OCI-LY3 (cell line): ENCODE measurements at regions not wholly inside any gene's neighbourhood (a gene's known extent, or its start where the extent isn't known, plus 50 kb on each side); places are given as distances from the start of the nearest gene placed in this dataset.

Experiments
- H2AFZ ChIP-seq: fragments of 200-600, 300-600 bp; shearing (Covaris generic); 2 replicates; pipeline ENCODE4 v1.6.0; 2014; ENCODE audit warnings: antibody characterized with exemption, low read depth, low read length
- H3K27ac ChIP-seq: fragments of 200-600, 300-600 bp; sonication (generic); 2 replicates; pipeline ENCODE4 v1.5.1; 2014; ENCODE audit warnings: mild to moderate bottlenecking, low read length, moderate library complexity, mixed read lengths
- H3K27me3 ChIP-seq: fragments of 200-600, 300-600 bp; sonication (generic); 2 replicates; pipeline ENCODE4 v1.6.1; 2014; ENCODE audit warnings: low read depth, low read length, mixed read lengths
- H3K36me3 ChIP-seq: fragments of 200-600, 300-600 bp; sonication (generic); replicated peaks from 2 replicates; pipeline ENCODE3; 2014; ENCODE audit warnings: low read depth, low read length, mixed read lengths
- H3K4me1 ChIP-seq: fragments of 300-600, 200-600 bp; sonication (generic); 2 replicates; pipeline ENCODE4 v1.6.1; 2014; ENCODE audit warnings: low read length, mixed read lengths
- H3K4me2 ChIP-seq: fragments of 200-600, 300-600 bp; sonication (generic); 2 replicates; pipeline ENCODE4 v1.6.1; 2014; ENCODE audit warnings: low read length, mixed read lengths
- H3K4me3 ChIP-seq: fragments of 300-600, 200-600 bp; sonication (generic); 2 replicates; pipeline ENCODE4 v1.5.1; 2014; ENCODE audit warnings: antibody characterized with exemption, mild to moderate bottlenecking, low read length, moderate library complexity
- H3K79me2 ChIP-seq: fragments of 300-600, 200-600 bp; shearing (Covaris generic); 2 replicates; pipeline ENCODE4 v1.6.1; 2014; ENCODE audit warnings: mild to moderate bottlenecking, low read length, mixed read lengths
- H3K9ac ChIP-seq: fragments of 300-600, 200-600 bp; shearing (Covaris generic); 2 replicates; pipeline ENCODE4 v1.6.0; 2014; ENCODE audit warnings: mild to moderate bottlenecking, low read length, moderate library complexity
- H3K9me3 ChIP-seq: fragments of 200-600, 300-600 bp; shearing (Covaris generic); 2 replicates; pipeline ENCODE4 v1.6.1; 2014; ENCODE audit warnings: low read length, mixed read lengths; ENCODE audit not compliant: insufficient read depth
- H4K20me1 ChIP-seq: fragments of 200-600, 300-600 bp; sonication (generic); 2 replicates; pipeline ENCODE4 v1.6.1; 2016; ENCODE audit warnings: low read length, mixed read lengths; ENCODE audit not compliant: insufficient read depth
- CTCF ChIP-seq: fragments of 200-600, 300-600 bp; sonication (generic); IDR thresholded peaks from 2 replicates; pipeline ENCODE4 v1.5.1; 2014; ENCODE audit warnings: antibody characterized with exemption, low read length, low read depth
- EZH2phosphoT487 ChIP-seq: fragments of 200-600 bp; shearing (Covaris generic); IDR thresholded peaks from 2 replicates; pipeline ENCODE4 v1.6.1; 2018; ENCODE audit warnings: antibody characterized with exemption, mixed run types, low read depth

GRCh38 chr4:177667687-177668086, 225.4 kb upstream of the AGA start:
- Histone ChIP-seq H3K27me3 (no peaks in the 10 kb centered on the region), H3K4me2 (no peak overlapping the region), H3K9ac (no peak overlapping the region), H3K79me2 (no peaks in the 10 kb centered on the region), H2AFZ (no peak overlapping the region), H3K36me3 (no peaks in the 10 kb centered on the region), H3K27ac (no peak overlapping the region), H4K20me1 (no peaks in the 10 kb centered on the region), H3K4me3 (no peak overlapping the region), H3K4me1 (no peaks in the 10 kb centered on the region), H3K9me3 (no peaks in the 10 kb centered on the region)
- peak; percentile 50 for TF ChIP-seq CTCF
- no peak for TF ChIP-seq EZH2phosphoT487

- no peaks in the 10 kb centered on the region for H4K20me1 ChIP-seq
- no peak overlapping the region for H3K4me2 ChIP-seq
- no peak overlapping the region for H3K27ac ChIP-seq
- H2AFZ ChIP-seq = no peak overlapping the region
- H3K4me1 ChIP-seq = no peaks in the 10 kb centered on the region
- H3K79me2 ChIP-seq = no peaks in the 10 kb centered on the region
- H3K27me3 ChIP-seq = no peaks in the 10 kb centered on the region
- no peak overlapping the region for H3K9ac ChIP-seq
- no peaks in the 10 kb centered on the region for H3K36me3 ChIP-seq
- TF ChIP-seq CTCF (no peak), EZH2phosphoT487 (no peak)
- no peak overlapping the region for H3K4me3 ChIP-seq
- no peaks in the 10 kb centered on the region for H3K9me3 ChIP-seq
These were observed 229.2 kb upstream of the AGA start for GRCh38 chr4:177671387-177671786.

DNA sequence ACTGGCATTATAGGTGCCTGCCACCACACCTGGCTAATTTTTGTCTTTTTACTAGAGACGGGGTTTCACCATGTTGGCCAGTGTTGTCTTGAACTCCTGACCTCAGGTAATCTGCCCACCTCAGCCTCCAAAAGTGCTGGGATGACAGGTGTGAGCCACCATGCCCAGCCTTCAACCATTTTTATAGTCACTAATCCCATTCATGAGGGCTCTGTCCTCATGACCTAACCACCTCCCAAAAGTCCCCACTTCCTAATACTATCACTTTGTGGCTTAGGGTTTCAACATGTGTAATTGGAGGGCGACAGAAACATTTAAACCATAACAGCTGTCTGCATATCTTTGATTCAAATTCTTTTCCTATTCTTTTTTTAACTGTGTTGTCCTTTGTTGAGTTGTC, 229.6 kb upstream of the AGA start:
- Histone ChIP-seq H3K27ac (no peak overlapping the region), H3K36me3 (no peaks in the 10 kb centered on the region), H3K4me1 (no peaks in the 10 kb centered on the region), H3K9me3 (no peaks in the 10 kb centered on the region), H4K20me1 (no peaks in the 10 kb centered on the region), H3K27me3 (no peaks in the 10 kb centered on the region), H3K79me2 (no peaks in the 10 kb centered on the region), H2AFZ (no peak overlapping the region), H3K4me2 (no peak overlapping the region), H3K4me3 (no peak overlapping the region), H3K9ac (no peak overlapping the region)
- no peak for TF ChIP-seq EZH2phosphoT487
- no peak for TF ChIP-seq CTCF

DNA sequence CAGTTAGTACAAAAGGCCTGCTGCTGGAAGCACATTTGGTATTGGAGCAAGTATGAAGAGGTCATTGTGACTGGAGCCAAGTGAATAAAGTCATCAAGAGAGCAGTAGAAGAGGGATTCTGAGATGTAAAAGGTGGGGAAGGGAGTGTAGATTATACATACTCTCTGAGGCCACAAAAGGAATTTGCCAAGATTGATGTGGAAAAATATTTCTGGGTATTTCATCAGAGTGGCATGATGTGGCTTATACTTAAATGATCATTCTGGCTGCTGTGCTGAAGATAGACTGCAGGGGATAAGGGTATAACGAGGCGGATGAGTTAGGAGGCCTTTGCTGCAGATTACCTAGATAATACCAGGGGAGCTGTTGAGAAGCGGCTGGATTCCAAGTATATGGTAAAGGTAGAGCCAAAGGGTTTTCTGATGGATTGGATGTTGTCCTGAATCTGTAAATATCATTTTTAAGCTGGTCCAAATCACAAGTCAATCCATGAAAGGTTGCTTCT, 231.8 kb upstream of the AGA start:
- no peak for TF ChIP-seq CTCF
- no peak for TF ChIP-seq EZH2phosphoT487
- Histone ChIP-seq H4K20me1 (no peaks in the 10 kb centered on the region), H3K27ac (no peak overlapping the region), H3K4me2 (no peak overlapping the region), H3K36me3 (no peaks in the 10 kb centered on the region), H2AFZ (no peak overlapping the region), H3K9me3 (no peaks in the 10 kb centered on the region), H3K27me3 (no peaks in the 10 kb centered on the region), H3K4me3 (no peak overlapping the region), H3K79me2 (no peaks in the 10 kb centered on the region), H3K4me1 (no peaks in the 10 kb centered on the region), H3K9ac (no peak overlapping the region)
